ENCODE measurements at regions not wholly inside any gene's neighbourhood (a gene's known extent, or its start where the extent isn't known, plus 50 kb on each side); places are given as distances from the start of the nearest gene placed in this dataset.

- ATAC-seq = no peak
- Histone ChIP-seq H3K4me3 (ENCODE audit: low read depth in 2 of 2, low read length in 2 of 2) (no peak overlapping the region), H3K9me3 (ENCODE audit: control insufficient read depth, insufficient read depth, low read depth, low read length) (no peaks in the 10 kb centered on the region), H3K27ac (ENCODE audit: low read length) (no peak overlapping the region), H3K27me3 (ENCODE audit: control insufficient read depth, insufficient read depth, low read length) (no peaks in the 10 kb centered on the region), H3K36me3 (ENCODE audit: control insufficient read depth, insufficient read depth, low read length) (no peaks in the 10 kb centered on the region), H3K4me1 (ENCODE audit: control insufficient read depth, insufficient read depth, low read length) (no peaks in the 10 kb centered on the region)
- intact Hi-C loops (cut with micrococcal nuclease; ENCODE audit: unreplicated experiment) (no loop called here), in situ Hi-C loops (cut with HindIII; ENCODE audit: low pct_unique_long_range_greater_than_20kb, low sequenced_read_pairs) (no loop called here)
- POLR2A ChIA-PET = no interaction called here
- no peak for DNase-seq (ENCODE audit: low read depth, low spot score)
- CTCF ChIA-PET = no interaction called here
- TF ChIP-seq POLR2AphosphoS5 (IDR thresholded peaks at IDR 0.05; ENCODE audit: low read depth, low read length) = no peak
- TF ChIP-seq, protein P1, sequence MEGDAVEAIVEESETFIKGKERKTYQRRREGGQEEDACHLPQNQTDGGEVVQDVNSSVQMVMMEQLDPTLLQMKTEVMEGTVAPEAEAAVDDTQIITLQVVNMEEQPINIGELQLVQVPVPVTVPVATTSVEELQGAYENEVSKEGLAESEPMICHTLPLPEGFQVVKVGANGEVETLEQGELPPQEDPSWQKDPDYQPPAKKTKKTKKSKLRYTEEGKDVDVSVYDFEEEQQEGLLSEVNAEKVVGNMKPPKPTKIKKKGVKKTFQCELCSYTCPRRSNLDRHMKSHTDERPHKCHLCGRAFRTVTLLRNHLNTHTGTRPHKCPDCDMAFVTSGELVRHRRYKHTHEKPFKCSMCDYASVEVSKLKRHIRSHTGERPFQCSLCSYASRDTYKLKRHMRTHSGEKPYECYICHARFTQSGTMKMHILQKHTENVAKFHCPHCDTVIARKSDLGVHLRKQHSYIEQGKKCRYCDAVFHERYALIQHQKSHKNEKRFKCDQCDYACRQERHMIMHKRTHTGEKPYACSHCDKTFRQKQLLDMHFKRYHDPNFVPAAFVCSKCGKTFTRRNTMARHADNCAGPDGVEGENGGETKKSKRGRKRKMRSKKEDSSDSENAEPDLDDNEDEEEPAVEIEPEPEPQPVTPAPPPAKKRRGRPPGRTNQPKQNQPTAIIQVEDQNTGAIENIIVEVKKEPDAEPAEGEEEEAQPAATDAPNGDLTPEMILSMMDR (IDR thresholded peaks at IDR 0.05) = no peak
- no peak for TF ChIP-seq REST (IDR thresholded peaks at IDR 0.05; ENCODE audit: insufficient read depth in 1 of 2, low read depth in 2 of 2, low read length in 1 of 2)
- no peak for TF ChIP-seq SIN3A (IDR thresholded peaks at IDR 0.05; ENCODE audit: borderline replicate concordance, insufficient read depth, low read depth, low read length)
- TF ChIP-seq TCF7L2 (IDR thresholded peaks at IDR 0.05; ENCODE audit: low read depth, low read length) = no peak
- no TSS peak for BruUV-seq (replicated peaks)
Measured at GRCh38 chr13:109977212-109977968, 191.0 kb upstream of the IRS2 start.

DNA sequence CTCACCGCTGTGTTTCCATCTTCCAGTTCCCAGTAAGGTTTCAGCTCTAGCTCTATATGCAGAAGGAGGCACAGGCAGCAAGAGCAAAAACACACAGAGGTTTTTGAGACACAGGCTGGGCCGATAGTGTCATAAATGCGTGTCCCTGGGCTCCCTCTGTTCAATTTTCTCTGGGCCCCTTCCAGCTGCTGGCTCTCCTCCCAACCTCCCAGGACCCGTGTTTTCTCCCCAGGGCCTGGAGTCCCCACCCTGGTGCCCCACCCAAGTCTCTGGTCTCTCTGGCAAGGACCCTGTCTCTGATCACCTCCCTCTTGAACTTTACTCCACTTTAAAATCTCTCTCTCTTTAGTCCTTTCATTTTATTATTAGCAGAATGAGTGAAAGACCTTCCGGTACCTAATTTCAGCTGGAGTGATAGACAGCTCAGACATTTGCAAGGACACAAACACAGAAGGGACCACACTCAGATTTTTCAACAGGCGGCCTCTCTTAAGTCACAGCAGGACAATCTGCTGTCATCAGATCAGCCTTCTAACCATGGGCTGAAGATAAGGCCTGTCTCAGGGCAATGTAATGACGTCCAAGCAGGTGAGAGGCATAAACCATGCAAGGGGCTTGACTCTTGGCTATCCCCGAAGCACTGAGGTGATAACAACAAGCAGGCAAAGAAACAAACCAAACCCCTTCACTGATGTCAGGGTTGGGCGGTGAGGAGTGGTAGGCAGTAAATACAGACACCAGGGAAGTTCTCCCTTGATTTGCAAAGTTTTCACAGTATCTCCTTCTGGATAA lies 190.0 kb upstream of the IRS2 start:
- Histone ChIP-seq H3K4me3 (ENCODE audit: low read depth in 2 of 2, low read length in 2 of 2) (no peak overlapping the region), H3K27me3 (ENCODE audit: control insufficient read depth, insufficient read depth, low read length) (no peaks in the 10 kb centered on the region), H3K4me1 (ENCODE audit: control insufficient read depth, insufficient read depth, low read length) (no peaks in the 10 kb centered on the region), H3K36me3 (ENCODE audit: control insufficient read depth, insufficient read depth, low read length) (no peaks in the 10 kb centered on the region), H3K27ac (ENCODE audit: low read length) (no peak overlapping the region), H3K9me3 (ENCODE audit: control insufficient read depth, insufficient read depth, low read depth, low read length) (no peaks in the 10 kb centered on the region)
- ATAC-seq = no peak
- BruUV-seq (replicated peaks) = no TSS peak
- ChIA-PET POLR2A (no interaction called here), CTCF (no interaction called here)
- TF ChIP-seq REST (IDR thresholded peaks at IDR 0.05; ENCODE audit: insufficient read depth in 1 of 2, low read depth in 2 of 2, low read length in 1 of 2) (no peak), SIN3A (IDR thresholded peaks at IDR 0.05; ENCODE audit: borderline replicate concordance, insufficient read depth, low read depth, low read length) (no peak), TCF7L2 (IDR thresholded peaks at IDR 0.05; ENCODE audit: low read depth, low read length) (no peak)
- TF ChIP-seq, protein P1 (IDR thresholded peaks at IDR 0.05) = no peak
- DNase-seq (ENCODE audit: low read depth, low spot score) = no peak
- intact Hi-C loops (cut with micrococcal nuclease; ENCODE audit: unreplicated experiment) = no loop called here
- in situ Hi-C loops (cut with HindIII; ENCODE audit: low pct_unique_long_range_greater_than_20kb, low sequenced_read_pairs) = no loop called here
